GM18868 (cell line): ENCODE measurements at regions not wholly inside any gene's neighbourhood (a gene's known extent, or its start where the extent isn't known, plus 50 kb on each side); places are given as distances from the start of the nearest gene placed in this dataset.
"Not testable (repeated sequence)": the region's sequence is repeated elsewhere in the genome, so short reads cannot be mapped to it uniquely, and the experiment has no call there.

Source experiments
- ATAC-seq: cut with Tn5 transposase; IDR thresholded peaks from one replicate; pipeline ENCODE4 v1.9.1; 2021; ENCODE audit warnings: mild to moderate bottlenecking, moderate library complexity; ENCODE audit not compliant: unreplicated experiment

- ATAC-seq: no peak
Observed at GRCh38 chrX:35392232-35392631, 405.9 kb upstream of the MAGEB16 start.

GRCh38 chrX:35406386-35406785 is 391.8 kb upstream of the MAGEB16 start:
- no peak for ATAC-seq

- ATAC-seq: no peak
Observed at GRCh38 chrX:35416782-35417181, 381.4 kb upstream of the MAGEB16 start.

GRCh38 chrX:35432056-35432455 is 366.1 kb upstream of the MAGEB16 start:
- ATAC-seq: no peak

- ATAC-seq: no peak
Observed at GRCh38 chrX:35439034-35439660, 359.0 kb upstream of the MAGEB16 start.

GRCh38 chrX:35439692-35440091 is 358.4 kb upstream of the MAGEB16 start:
- no peak for ATAC-seq

GRCh38 chrX:35442421-35442820 is 355.7 kb upstream of the MAGEB16 start:
- no peak for ATAC-seq

GRCh38 chrX:35443091-35443582 is 355.0 kb upstream of the MAGEB16 start:
- ATAC-seq: not testable (repeated sequence)

GRCh38 chrX:35444671-35445355 is 353.3 kb upstream of the MAGEB16 start:
- no peak for ATAC-seq

- ATAC-seq: no peak
Observed at GRCh38 chrX:35445912-35446311, 352.2 kb upstream of the MAGEB16 start.

- ATAC-seq: no peak
Observed at GRCh38 chrX:35456891-35457290, 341.3 kb upstream of the MAGEB16 start.

GRCh38 chrX:35458142-35458541 is 340.0 kb upstream of the MAGEB16 start:
- no peak for ATAC-seq

- no peak for ATAC-seq
Observed at GRCh38 chrX:35461164-35461563, 337.0 kb upstream of the MAGEB16 start.

- ATAC-seq: not testable (repeated sequence)
Observed at GRCh38 chrX:35496671-35497070, 301.5 kb upstream of the MAGEB16 start.

- not testable (repeated sequence) for ATAC-seq
Observed at GRCh38 chrX:35497453-35497852, 300.7 kb upstream of the MAGEB16 start.

GRCh38 chrX:35499071-35499862 is 298.9 kb upstream of the MAGEB16 start:
- ATAC-seq: no peak

GRCh38 chrX:35507701-35508100 is 290.4 kb upstream of the MAGEB16 start:
- no peak for ATAC-seq

GRCh38 chrX:35548003-35548402 is 250.1 kb upstream of the MAGEB16 start:
- not testable (repeated sequence) for ATAC-seq

GRCh38 chrX:35557916-35558315 is 240.2 kb upstream of the MAGEB16 start:
- no peak for ATAC-seq

GRCh38 chrX:35561985-35562384 is 236.2 kb upstream of the MAGEB16 start:
- no peak for ATAC-seq

GRCh38 chrX:35562395-35562794 is 235.7 kb upstream of the MAGEB16 start:
- ATAC-seq: no peak

- no peak for ATAC-seq
Observed at GRCh38 chrX:35590210-35590609, 207.9 kb upstream of the MAGEB16 start.
